ENCODE measurements at regions not wholly inside any gene's neighbourhood (a gene's known extent, or its start where the extent isn't known, plus 50 kb on each side); places are given as distances from the start of the nearest gene placed in this dataset.

GRCh38 chr5:73379435-73379834, 69.1 kb downstream of the FOXD1 start:
- H3K4me1 ChIP-seq, result peaks cover 0 to 12% (median 0%) of the 10 kb centered on the region in 4 donors
- TF ChIP-seq POLR2A (IDR thresholded peaks at IDR 0.05), result no peak
- TF ChIP-seq, protein P1, sequence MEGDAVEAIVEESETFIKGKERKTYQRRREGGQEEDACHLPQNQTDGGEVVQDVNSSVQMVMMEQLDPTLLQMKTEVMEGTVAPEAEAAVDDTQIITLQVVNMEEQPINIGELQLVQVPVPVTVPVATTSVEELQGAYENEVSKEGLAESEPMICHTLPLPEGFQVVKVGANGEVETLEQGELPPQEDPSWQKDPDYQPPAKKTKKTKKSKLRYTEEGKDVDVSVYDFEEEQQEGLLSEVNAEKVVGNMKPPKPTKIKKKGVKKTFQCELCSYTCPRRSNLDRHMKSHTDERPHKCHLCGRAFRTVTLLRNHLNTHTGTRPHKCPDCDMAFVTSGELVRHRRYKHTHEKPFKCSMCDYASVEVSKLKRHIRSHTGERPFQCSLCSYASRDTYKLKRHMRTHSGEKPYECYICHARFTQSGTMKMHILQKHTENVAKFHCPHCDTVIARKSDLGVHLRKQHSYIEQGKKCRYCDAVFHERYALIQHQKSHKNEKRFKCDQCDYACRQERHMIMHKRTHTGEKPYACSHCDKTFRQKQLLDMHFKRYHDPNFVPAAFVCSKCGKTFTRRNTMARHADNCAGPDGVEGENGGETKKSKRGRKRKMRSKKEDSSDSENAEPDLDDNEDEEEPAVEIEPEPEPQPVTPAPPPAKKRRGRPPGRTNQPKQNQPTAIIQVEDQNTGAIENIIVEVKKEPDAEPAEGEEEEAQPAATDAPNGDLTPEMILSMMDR (IDR thresholded peaks at IDR 0.05), result no peak
- peaks cover 0 to 22% of the 10 kb centered on the region in 2 donors for H3K27me3 ChIP-seq
- DNase-seq, result no peak
- no peaks in the 10 kb centered on the region for H3K36me3 ChIP-seq
- no peaks in the 10 kb centered on the region for H3K9me3 ChIP-seq
- H3K4me3 ChIP-seq, result no peak overlapping the region
- H3K27ac ChIP-seq, result no peak overlapping the region

- H3K27me3 ChIP-seq, result peaks cover 0 to 22% of the 10 kb centered on the region in 2 donors
- H3K36me3 ChIP-seq, result no peaks in the 10 kb centered on the region
- H3K4me3 ChIP-seq, result no peak overlapping the region
- H3K4me1 ChIP-seq, result peaks cover 0 to 12% (median 0%) of the 10 kb centered on the region in 4 donors
- H3K9me3 ChIP-seq, result no peaks in the 10 kb centered on the region
- TF ChIP-seq POLR2A (IDR thresholded peaks at IDR 0.05), result no peak
- TF ChIP-seq, protein P1 (IDR thresholded peaks at IDR 0.05), result no peak
- no peak for DNase-seq
- no peak overlapping the region for H3K27ac ChIP-seq
These were observed 69.8 kb downstream of the FOXD1 start for GRCh38 chr5:73378765-73379164.

DNA sequence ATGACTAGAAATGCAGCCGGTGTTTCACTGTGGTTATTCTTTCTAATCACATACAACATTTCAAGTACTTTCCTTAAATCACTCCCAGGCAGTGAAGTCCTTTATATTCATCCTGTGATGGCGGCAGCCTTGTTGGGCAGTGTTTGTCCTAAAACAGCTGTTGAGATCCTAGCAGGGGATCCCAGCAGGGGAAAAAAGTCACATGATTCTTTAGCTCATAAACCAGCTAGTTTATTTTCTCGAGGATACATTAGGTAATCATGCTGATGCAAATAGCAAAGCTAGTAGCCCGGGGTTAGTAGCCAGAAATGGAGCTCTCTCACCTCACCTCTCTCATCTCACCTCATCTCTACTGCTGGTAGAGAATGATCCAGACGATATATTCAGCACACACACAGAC, 70.5 kb downstream of the FOXD1 start:
- H3K27ac ChIP-seq, result no peak overlapping the region
- peaks cover 0 to 12% (median 0%) of the 10 kb centered on the region in 4 donors for H3K4me1 ChIP-seq
- no peak for TF ChIP-seq POLR2A (IDR thresholded peaks at IDR 0.05)
- DNase-seq, result no peak
- no peaks in the 10 kb centered on the region for H3K9me3 ChIP-seq
- peaks cover 0 to 22% of the 10 kb centered on the region in 2 donors for H3K27me3 ChIP-seq
- no peak overlapping the region for H3K4me3 ChIP-seq
- no peaks in the 10 kb centered on the region for H3K36me3 ChIP-seq

GRCh38 chr5:73376618-73377170, 71.9 kb downstream of the FOXD1 start:
- no peak overlapping the region for H3K27ac ChIP-seq
- no peak for DNase-seq
- H3K27me3 ChIP-seq, result peaks cover 0 to 12% of the 10 kb centered on the region in 2 donors
- no peak overlapping the region for H3K4me3 ChIP-seq
- H3K36me3 ChIP-seq, result no peaks in the 10 kb centered on the region
- no peak for TF ChIP-seq POLR2A (IDR thresholded peaks at IDR 0.05)
- TF ChIP-seq, protein P1 (IDR thresholded peaks at IDR 0.05), result no peak
- no peaks in the 10 kb centered on the region for H3K9me3 ChIP-seq
- H3K4me1 ChIP-seq, result peaks cover 0 to 6% (median 0%) of the 10 kb centered on the region in 4 donors

DNA sequence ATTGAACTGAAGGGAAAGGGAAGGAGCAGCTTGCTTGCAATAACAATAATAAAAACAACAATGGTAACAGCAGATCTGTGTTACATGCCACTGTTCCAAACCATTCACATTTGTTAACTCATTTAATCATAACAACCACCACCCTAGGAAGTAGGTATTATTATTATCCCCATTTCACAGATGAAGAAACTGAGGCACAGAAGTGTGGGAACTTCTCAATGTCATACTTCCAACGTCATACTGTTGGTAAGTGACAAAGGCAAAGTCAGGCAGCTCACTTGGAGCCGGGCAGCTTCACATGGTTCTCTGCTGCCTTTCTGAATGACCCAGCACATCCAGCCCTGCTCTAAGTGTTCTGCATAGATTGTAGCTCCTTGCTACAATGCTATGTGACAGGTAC, 72.6 kb downstream of the FOXD1 start:
- Histone ChIP-seq H3K9me3 (no peaks in the 10 kb centered on the region), H3K4me3 (no peak overlapping the region), H3K36me3 (no peaks in the 10 kb centered on the region), H3K27me3 (peaks cover 0 to 5% of the 10 kb centered on the region in 2 donors), H3K4me1 (no peaks in the 10 kb centered on the region), H3K27ac (no peak overlapping the region)
- TF ChIP-seq POLR2A (IDR thresholded peaks at IDR 0.05), result no peak
- TF ChIP-seq, protein P1 (IDR thresholded peaks at IDR 0.05), result no peak
- DNase-seq, result no peak

DNA sequence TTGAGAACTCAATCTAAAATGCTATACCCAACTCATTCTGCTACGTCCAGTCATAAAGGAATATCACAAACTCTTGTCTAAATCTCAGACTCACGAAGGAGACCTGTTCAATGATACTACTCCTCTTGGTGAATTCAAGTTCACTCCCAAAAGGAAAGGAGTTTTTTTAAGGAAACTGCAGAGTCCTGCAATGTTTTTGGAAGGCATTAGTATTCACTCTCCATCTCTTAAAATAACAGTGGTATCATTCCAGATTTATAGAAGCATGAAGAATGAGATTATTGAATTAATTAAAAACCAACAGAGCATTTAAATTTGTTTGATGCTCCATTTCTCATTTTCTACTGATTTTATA, 73.4 kb downstream of the FOXD1 start:
- no peak for DNase-seq
- H3K27me3 ChIP-seq, result peaks cover 0 to 3% of the 10 kb centered on the region in 2 donors
- H3K36me3 ChIP-seq, result no peaks in the 10 kb centered on the region
- no peak overlapping the region for H3K27ac ChIP-seq
- TF ChIP-seq, protein P1 (IDR thresholded peaks at IDR 0.05), result no peak
- no peak for TF ChIP-seq POLR2A (IDR thresholded peaks at IDR 0.05)
- H3K9me3 ChIP-seq, result no peaks in the 10 kb centered on the region
- no peak overlapping the region for H3K4me3 ChIP-seq
- no peaks in the 10 kb centered on the region for H3K4me1 ChIP-seq

Data from Peyer's patch (tissue), 4 donors.